Glutamatergic neuron (in vitro differentiated cells): ENCODE measurements at regions not wholly inside any gene's neighbourhood (a gene's known extent, or its start where the extent isn't known, plus 50 kb on each side); places are given as distances from the start of the nearest gene placed in this dataset.

Experiments
- DNase-seq: peaks from one replicate; pipeline ENCODE4 v3.0.0; 2022
- H3K27ac Mint-ChIP-seq: one replicate; pipeline ENCODE4 v1.8.0; 2020; ENCODE audit warnings: mild to moderate bottlenecking, mixed read lengths, inconsistent platforms; ENCODE audit not compliant: unreplicated experiment
- H3K27me3 Mint-ChIP-seq: one replicate; pipeline ENCODE4 v1.8.0; 2020; ENCODE audit warnings: mild to moderate bottlenecking, moderate library complexity, mixed read lengths, inconsistent platforms; ENCODE audit not compliant: unreplicated experiment
- H3K36me3 Mint-ChIP-seq: one replicate; pipeline ENCODE4 v1.8.0; 2020; ENCODE audit warnings: mild to moderate bottlenecking, mixed read lengths, inconsistent platforms; ENCODE audit not compliant: unreplicated experiment
- H3K4me1 Mint-ChIP-seq: one replicate; pipeline ENCODE4 v1.8.0; 2020; ENCODE audit warnings: mild to moderate bottlenecking, low read depth, mixed read lengths, inconsistent platforms; ENCODE audit not compliant: unreplicated experiment
- H3K4me3 Mint-ChIP-seq: one replicate; pipeline ENCODE4 v1.8.0; 2020; ENCODE audit warnings: mild to moderate bottlenecking, mixed read lengths, inconsistent platforms; ENCODE audit not compliant: unreplicated experiment
- H3K9me3 Mint-ChIP-seq: one replicate; pipeline ENCODE4 v1.8.0; 2020; ENCODE audit warnings: mild to moderate bottlenecking, moderate library complexity, mixed read lengths, inconsistent platforms; ENCODE audit not compliant: unreplicated experiment
- TF ChIP-seq, protein P1 (sequence below): fragments of 200-600 bp; sonication (generic); IDR thresholded peaks from one replicate; pipeline ENCODE4 v1.5.0; 2021; ENCODE audit not compliant: partially characterized antibody, unreplicated experiment

DNA sequence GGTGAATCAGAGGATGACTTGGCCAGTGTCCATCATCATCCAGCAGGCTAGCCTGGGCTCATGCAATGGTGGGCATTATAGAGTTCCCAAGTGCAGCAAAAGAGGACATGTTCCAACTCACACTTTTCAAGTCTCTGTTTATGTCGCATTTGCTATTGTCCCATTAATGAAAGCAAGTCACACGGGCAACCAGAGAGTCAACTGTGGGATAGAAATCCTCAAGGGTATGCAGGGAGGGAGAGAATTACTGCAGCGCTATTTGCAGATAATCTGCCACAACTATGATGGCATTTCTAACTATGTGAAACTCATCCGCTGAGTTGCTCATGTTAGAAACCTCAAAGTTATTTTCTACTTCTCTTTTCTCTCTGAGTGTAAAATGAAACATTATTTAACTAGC is 78.5 kb upstream of the TAB3 start:
- TF ChIP-seq, protein P1, sequence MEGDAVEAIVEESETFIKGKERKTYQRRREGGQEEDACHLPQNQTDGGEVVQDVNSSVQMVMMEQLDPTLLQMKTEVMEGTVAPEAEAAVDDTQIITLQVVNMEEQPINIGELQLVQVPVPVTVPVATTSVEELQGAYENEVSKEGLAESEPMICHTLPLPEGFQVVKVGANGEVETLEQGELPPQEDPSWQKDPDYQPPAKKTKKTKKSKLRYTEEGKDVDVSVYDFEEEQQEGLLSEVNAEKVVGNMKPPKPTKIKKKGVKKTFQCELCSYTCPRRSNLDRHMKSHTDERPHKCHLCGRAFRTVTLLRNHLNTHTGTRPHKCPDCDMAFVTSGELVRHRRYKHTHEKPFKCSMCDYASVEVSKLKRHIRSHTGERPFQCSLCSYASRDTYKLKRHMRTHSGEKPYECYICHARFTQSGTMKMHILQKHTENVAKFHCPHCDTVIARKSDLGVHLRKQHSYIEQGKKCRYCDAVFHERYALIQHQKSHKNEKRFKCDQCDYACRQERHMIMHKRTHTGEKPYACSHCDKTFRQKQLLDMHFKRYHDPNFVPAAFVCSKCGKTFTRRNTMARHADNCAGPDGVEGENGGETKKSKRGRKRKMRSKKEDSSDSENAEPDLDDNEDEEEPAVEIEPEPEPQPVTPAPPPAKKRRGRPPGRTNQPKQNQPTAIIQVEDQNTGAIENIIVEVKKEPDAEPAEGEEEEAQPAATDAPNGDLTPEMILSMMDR = no peak
- no peaks in the 10 kb centered on the region for H3K27me3 Mint-ChIP-seq
- DNase-seq = no peak
- no peaks in the 10 kb centered on the region for H3K9me3 Mint-ChIP-seq
- H3K27ac Mint-ChIP-seq = no peak overlapping the region
- no peak overlapping the region for H3K4me3 Mint-ChIP-seq
- H3K36me3 Mint-ChIP-seq = no peaks in the 10 kb centered on the region
- no peaks in the 10 kb centered on the region for H3K4me1 Mint-ChIP-seq

GRCh38 chrX:30965767-30966166 is 76.7 kb upstream of the TAB3 start:
- TF ChIP-seq, protein P1 = no peak
- Mint-ChIP-seq H3K4me1 (no peaks in the 10 kb centered on the region), H3K27me3 (no peaks in the 10 kb centered on the region), H3K9me3 (no peaks in the 10 kb centered on the region), H3K27ac (no peak overlapping the region), H3K36me3 (no peaks in the 10 kb centered on the region), H3K4me3 (no peak overlapping the region)
- no peak for DNase-seq

DNA sequence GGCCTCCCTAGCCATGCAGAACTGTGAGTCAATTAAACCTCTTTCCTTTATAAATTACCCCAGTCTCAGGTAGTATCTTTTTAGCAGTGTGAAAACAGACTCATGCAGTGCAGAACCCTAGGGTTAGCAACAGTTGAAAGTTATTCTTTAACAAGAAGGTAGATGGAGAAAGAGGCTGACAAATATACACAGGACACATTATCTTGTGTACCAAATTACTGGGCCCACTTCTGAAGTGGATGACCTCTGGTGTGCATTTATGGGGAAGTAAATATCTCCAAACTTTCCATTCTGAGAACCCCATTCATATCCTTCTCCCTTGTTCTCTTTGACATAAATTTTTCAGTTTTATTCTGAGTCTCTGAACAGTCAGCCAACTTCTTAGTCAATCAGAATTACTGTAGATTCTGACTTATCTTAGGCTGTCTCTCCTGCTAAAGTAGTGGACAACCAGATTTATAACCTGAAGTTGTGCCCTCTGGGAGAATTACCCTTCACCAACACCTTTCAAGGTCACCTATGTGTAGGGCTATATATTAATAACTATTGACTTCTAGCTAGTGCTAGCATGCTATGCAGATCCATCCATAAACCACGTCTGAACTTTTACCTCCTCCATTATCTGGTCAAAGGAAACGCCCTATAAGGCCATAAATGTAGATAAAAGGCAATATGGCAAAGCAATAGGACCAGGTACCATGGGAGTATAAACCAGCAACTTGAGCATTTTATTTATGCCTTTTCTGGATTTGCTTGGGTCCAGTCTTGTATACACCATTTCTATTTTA is 72.5 kb upstream of the TAB3 start:
- TF ChIP-seq, protein P1 = no peak
- no peaks in the 10 kb centered on the region for H3K4me1 Mint-ChIP-seq
- no peak overlapping the region for H3K4me3 Mint-ChIP-seq
- no peak overlapping the region for H3K27ac Mint-ChIP-seq
- H3K36me3 Mint-ChIP-seq = no peaks in the 10 kb centered on the region
- no peaks in the 10 kb centered on the region for H3K27me3 Mint-ChIP-seq
- H3K9me3 Mint-ChIP-seq = peaks cover 1% of the 10 kb centered on the region
- DNase-seq = no peak

- DNase-seq = no peak
- H3K36me3 Mint-ChIP-seq = no peaks in the 10 kb centered on the region
- TF ChIP-seq, protein P1 = no peak
- no peak overlapping the region for H3K4me3 Mint-ChIP-seq
- H3K27ac Mint-ChIP-seq = no peak overlapping the region
- H3K4me1 Mint-ChIP-seq = no peaks in the 10 kb centered on the region
- H3K27me3 Mint-ChIP-seq = no peaks in the 10 kb centered on the region
- H3K9me3 Mint-ChIP-seq = peaks cover 1% of the 10 kb centered on the region
Observed at GRCh38 chrX:30957753-30958152, 68.7 kb upstream of the TAB3 start.

DNA sequence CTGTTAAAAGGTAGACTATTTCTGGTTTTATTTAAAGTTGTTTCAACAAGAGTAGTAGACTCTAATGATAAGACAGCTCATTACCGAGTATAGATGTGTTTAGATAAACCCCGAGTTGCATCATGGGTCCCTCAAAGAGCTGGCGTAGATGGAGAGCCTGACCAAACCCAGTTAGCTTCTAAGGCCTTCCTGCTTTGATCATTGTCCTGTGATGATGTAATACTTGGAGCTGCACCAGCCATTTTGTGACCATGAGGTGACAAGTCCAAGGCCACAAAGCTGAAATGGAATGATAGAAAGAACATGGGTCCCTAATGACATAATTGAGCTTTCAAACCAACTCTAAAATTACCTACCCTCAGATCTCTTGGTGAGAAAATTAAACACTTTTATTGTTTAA is 66.6 kb upstream of the TAB3 start:
- DNase-seq = no peak
- Mint-ChIP-seq H3K9me3 (peaks cover 1% of the 10 kb centered on the region), H3K4me3 (no peak overlapping the region), H3K36me3 (no peaks in the 10 kb centered on the region), H3K27me3 (no peaks in the 10 kb centered on the region), H3K27ac (no peak overlapping the region), H3K4me1 (no peaks in the 10 kb centered on the region)
- TF ChIP-seq, protein P1 = no peak
